GM04503 (cell line): ENCODE measurements at regions not wholly inside any gene's neighbourhood (a gene's known extent, or its start where the extent isn't known, plus 50 kb on each side); places are given as distances from the start of the nearest gene placed in this dataset.
"Not testable (repeated sequence)": the region's sequence is repeated elsewhere in the genome, so short reads cannot be mapped to it uniquely, and the experiment has no call there.

Experiments
- DNase-seq: peaks from one replicate; pipeline ENCODE4 v3.0.0-alpha.2; 2012; ENCODE audit warnings: low read depth

DNA sequence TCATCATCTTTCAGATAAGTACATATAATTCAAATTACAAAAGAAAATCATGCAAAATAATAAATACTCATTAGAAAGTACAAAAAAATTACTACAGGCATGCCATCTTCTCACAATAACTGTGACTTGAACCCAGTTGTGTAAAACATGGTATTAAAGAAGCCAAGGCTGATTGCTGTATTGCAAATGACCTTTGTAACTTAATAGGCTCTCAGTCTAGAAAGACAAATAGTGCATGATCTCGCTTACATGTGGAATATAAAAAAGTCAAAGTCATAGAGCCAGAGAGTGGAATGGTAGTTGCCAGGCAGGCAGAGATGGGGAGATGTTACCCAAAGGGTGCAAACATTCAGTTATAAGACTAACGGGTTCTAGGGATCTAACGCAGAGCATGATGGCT lies 626.1 kb downstream of the COL12A1 start:
- no peak for DNase-seq

DNA sequence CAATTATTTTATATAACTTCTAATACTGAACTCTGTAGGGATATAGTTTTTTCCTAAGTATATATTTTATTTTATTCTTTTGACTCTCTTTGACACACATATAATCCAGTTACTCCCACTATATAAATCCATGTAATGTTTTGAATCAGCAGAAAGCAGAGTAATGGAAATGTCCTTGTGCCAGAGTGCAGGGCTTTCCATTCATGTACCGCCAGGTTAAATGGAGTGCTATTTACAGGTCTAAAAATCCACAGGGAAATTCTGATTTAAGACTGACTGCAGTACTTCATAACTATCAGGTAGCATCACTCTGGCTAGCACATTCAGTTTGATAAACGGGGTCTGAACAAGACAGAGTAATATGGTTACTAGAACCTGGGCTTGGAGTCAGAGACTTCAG lies 626.8 kb downstream of the COL12A1 start:
- DNase-seq = no peak

DNA sequence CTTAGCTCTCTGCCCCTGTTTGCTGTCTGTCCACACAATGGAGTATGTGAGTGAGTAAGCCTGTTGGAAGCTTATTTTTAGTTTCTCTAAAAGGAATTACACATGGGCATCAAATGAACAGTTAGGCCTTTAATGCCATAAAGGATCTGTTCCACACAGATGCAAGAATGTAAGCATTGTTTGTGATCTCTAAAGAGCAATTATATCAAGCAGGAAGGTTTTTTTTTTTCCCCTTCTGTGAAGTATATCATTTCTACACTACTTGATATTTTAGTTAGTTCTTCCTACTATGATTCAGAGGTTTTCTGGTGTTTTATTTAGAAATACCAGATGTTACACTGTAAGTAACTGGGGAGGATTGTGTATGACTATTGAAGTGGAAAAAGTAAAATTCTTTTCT lies 627.5 kb downstream of the COL12A1 start:
- peak; percentile 96 for DNase-seq

DNA sequence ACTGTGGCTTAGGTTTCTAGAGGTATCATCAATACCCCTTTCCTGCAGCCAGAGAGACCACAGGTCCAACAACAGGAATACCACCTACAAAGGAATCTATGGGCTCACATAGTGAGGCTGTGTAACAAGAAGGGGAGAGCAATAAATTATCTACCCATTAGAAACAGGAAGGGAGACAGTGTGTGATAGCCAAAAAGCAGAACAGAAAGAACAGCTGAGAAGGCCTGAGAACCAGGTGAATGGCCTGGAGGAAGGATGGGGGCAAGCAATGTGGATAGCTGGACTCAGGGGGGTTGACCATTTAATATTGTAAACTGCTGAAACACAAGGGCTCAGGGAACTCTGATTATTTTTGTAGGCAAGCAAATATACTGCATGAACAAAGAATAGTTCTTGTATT lies 628.2 kb downstream of the COL12A1 start:
- DNase-seq = no peak

DNA sequence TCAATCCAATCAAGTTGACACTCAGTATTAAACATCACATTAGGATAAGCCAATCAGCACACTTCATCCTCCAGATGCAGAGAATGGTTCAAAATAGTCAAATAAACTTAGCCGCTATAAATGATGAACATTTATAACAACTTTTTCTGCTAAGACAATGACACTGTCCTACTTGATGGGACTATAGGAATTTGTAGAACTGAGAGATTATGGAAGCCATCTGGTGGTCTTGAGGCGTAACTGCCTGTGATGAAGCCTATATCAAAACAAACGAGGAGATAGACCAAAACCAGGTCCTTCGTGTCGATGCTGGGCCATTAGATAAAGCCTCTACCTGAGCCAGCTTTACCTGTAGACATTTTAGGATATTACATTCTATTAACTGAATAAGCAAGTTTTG lies 631.1 kb downstream of the COL12A1 start:
- no peak for DNase-seq

DNA sequence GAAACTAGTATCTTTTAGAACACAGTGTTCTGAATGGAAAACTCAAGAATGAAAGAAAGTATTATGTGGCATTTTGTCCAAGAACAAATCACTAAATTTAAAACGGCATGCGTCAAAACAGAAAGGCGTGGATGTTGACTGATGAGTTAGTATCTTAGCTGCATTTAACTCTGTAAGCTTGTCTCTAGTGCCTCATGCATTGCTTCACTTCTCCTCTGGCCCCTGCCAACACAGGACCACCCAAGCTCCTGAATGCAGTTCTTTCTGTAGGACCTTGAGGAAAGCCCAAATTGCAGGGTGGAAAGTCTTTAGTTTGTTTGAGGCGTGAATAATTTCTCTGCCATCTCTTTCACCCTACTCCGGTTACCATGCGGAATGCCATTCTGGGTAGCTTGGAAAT lies 632.2 kb downstream of the COL12A1 start:
- no peak for DNase-seq

DNA sequence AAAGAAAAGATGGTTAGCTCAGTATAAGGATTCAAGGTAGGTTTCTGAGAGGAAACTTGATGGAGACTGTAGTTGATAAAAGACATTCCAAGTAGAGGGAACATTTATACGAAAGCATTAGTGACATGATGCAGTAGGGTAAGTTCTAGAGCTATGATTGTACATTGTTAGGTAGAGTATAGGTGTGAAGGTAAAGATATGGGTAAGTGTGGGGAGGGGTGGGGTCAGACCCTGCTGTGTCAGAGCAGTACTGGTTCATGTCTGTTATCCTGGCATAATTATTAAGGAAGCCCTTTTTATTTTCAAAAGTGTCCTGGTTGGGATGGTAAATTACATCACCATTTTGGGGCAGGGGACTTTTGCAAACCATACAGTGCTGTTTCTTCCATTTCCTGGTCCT lies 635.8 kb downstream of the COL12A1 start:
- no peak for DNase-seq

DNA sequence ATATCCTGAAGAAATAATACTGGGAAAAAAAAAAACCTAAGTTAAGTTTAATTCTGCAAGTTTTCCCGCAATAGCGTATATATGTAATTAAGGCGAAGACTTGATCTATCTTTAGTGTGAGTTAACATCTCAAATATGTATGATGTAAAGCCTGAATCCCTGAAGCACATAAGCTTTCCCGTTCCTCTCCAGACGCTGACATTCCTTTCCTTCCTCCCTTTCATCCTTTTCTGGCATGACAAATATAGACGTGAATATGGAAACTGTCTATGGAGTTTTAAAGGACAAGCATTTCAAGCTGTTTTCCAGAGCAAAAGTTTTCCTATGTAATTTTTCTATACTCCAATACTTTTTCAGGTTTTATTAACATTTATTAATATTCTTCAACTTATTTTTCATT lies 637.0 kb downstream of the COL12A1 start:
- no peak for DNase-seq

DNA sequence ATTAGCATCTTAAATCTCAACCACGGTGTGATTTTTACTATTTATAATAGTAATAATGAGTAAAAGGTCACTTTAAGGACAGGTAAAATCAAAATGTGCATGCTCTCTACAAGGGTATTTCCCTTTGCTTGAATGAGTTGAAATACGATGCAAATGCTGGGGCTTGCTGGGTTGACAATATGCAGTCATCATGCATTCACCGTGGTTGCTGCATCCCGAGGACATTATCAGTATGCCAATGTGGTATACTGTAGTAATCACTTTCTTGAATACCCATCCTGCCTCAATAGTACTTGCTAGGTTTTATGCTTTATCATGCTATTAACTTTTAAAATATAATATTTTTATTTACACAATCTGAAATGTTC lies 637.9 kb downstream of the COL12A1 start:
- not testable (repeated sequence) for DNase-seq

DNA sequence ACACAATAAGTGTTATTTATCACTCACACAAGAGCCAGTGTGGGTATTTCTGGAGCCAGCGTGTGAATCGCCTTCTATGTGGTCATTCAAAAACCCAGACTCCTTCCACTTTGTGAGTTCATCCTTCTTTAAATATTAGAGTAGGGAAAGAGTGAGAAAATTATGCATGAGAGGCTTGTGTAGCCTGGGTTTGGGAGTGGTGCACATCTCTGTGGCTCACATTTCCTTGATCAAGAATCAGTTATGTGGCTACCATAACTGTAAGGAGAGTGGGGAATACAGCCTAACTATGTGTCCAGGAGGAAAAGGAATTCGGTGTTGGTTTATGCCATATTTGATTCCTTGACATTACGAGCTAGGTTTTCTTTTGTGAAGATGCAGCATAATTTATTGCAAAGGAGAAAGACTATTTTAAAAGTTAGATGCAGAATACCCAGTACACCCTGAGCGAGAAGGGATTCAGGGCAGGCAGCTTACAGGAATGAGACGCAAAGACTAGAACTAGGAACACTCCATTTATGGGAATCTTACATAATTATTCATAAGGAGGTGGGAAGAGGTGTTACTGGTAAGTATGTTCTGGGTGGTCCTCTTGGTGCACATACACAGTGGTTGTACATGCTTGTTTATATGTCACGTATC lies 638.5 kb downstream of the COL12A1 start:
- no peak for DNase-seq

DNA sequence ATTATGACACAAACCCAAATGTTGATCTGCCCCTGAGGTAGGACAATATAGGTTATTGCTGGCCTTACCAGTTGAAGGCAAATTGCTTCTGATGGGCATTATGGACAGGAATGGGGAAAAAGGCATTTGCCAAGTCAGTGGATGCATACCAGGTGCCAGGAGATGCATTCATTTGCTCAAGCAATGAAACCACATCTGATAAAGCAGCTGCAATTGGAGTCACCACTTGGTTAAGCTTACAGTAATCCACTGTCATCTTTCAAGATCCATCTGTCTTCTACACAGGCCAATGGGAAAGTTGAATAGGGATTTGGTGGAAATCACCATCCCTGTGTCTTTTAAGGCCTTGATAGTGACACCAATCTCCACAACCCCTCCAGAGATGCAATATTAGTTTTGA lies 648.6 kb downstream of the COL12A1 start:
- DNase-seq = no peak

DNA sequence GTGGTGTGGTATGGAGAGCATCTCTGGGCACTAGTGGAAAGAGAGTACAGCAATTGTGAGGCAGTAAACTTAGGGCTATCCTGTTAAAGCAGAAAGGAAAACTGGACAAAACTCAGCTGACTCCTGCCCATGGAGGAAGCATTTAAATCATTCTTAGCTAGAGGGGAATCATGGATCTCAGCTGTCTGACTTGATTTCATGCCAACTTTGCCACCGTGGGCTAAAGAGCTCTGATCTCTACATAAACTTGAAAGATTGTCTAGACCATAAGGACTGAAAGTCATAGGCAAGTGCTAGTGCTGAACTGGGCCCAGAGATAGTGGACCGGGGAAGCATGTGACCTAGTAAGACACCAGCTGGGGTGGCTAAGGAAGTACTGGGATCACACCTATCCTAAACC lies 651.8 kb downstream of the COL12A1 start:
- no peak for DNase-seq

DNA sequence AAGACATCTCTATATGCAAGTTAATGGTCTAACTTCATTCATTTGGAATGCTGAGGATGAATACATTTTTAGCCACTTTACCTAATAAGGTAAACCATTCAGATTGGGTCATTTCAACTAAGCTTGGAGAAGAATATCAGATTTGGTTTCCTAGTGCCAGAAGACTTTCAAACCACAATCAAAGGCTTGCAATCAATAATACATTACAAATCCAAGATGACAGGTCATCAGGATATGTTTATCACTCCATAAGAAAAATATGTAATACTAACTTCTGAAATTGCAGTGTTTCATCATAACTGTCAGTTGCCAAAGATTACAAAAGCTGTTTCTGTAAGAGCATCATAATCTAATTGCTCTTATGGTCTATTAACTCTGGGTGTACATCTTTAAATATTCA lies 654.0 kb downstream of the COL12A1 start:
- peak; percentile 27 for DNase-seq

DNA sequence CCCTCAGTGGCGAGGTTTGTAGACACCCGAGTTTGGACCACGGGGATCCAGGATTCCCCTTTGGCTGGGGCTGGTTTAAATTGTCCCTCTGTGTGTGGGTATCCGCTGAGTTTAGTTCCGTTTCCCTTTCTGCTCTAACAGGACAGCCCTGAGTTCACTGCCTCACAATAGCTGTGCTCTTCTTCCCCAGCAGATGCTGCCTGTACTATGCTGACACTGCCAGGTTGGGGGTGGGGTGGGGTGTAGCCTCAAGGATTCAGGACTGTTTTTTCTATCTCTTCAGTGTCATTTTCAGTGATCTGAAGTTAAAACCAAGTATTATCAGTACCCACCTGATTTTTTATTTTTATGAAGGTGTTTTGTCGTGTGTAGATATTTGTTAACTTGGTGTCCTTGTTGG lies 655.0 kb downstream of the COL12A1 start:
- no peak for DNase-seq

DNA sequence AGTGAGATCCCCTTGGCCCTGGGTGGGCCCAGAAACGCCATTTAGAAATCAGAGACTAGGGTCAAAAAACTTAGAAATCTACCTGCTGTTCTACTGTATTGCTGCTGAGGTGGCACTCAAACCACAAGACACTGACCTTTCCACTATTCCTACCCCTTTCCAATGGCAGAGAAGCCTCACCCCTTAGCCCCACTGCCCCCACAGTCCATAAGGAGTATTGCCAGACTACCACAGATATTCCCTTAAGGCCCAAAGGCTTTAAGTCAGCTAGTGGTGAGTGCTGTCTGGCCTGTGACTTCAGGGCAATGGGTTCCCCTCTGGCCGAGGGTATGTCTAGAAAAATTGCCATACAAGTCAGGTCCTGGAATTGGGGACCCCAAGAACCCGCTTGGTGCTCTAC lies 656.1 kb downstream of the COL12A1 start:
- DNase-seq = no peak

DNA sequence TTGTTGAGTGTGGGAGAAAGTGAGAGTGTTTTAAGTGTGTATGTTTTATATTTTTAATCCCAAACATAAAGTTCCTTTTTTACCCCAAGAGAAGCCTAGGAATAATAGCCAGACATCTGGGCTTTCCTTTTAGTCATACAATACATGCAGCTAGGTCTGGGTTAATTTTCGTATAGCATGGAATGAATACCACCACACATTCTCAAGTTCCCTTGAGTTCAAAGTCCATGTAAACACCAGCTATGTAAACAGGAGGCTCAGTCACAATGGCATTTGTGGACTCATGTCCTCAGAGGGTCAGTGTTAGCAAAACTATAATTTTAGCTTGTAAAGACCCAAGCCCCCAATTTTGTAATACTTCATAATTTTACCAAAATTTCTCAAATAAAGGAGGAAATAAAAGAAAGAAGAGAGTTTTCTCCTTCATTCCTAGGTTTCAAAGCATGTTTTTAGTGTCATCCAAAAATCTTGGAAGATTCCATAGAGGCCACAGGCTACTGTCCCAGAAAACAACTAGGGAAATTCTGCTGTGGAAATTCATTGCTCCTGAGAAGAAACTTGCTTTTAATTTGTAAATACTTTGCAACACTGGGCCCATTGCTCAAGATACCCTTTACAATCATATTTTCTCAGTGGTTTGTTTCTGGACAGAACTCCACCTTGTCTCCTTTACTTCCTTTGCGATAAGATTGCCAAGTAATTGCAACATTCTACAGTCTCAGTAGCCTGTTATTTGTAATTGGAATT lies 671.2 kb downstream of the COL12A1 start:
- no peak for DNase-seq

DNA sequence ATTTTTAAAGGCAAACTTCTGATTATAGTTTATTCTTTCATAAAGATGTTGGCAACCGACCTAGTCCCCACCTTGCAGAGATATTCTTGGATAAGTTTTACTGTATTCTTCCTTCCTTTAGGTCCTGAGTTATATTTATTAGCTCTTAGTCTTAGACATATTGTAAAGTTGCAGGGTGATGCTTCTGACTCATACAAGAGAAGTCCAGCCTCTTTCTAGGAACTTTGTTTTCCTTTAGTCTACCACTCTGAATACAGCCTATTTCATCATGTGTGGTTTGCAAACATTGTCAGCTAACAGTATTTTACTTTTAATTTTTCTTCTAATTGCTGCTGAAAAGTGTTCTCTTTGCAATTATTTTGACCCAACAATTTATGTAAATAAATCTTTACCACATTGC lies 686.7 kb downstream of the COL12A1 start:
- DNase-seq = peak; percentile 34

DNA sequence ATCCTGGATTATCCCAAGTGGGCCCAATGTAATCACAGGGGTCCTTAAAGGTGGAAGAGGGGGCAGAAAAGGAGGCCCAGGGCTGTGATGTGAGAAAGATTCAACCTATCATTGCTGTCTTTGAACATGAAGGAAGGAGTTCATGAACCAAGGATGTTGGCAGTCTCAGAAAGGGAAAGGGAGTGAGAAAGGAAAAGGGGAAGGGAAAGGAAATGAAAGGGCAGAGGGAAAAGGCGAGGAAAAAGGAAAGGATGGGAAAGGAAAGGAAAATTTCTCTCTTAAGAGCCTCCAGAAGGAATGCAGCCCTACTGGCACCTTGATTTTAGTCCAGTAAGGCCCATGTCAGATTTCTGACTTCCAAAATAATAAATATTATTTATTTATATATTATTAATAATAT lies 687.8 kb downstream of the COL12A1 start:
- DNase-seq = no peak

DNA sequence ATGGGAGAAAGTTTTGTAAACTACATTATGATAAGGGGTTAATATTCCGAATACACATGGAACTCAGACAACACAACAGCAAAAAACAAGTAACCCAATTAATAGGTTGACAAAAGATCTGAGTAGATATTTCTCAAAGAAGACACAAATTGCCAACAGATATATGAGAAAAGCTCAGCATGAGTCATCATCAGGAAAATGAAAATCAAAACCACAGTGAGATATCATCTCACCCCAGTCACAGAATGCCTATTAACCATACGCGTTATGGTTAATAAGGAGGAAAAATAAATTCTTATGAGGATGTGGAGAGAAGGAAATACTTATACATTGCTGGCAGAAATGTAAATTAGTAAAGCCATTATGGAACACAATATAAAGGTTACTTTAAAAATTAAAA lies 695.0 kb downstream of the COL12A1 start:
- DNase-seq = no peak

DNA sequence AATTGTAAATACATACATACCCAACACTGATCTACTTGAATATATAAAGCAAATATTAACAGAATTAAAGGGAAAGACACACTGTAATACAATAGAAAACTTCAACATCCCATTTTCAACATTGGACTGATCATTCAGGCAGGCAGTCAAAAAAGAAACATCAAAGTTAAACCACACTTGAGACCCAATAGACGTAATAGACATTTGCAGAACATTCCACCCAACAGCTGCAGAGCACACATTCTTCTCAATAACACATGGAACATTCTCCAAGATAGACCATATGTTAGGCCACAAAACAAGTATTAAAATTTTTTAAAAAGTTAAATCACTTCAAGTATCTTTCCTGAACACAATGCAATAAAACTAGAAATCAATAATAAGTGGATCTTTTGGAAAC lies 698.2 kb downstream of the COL12A1 start:
- no peak for DNase-seq

DNA sequence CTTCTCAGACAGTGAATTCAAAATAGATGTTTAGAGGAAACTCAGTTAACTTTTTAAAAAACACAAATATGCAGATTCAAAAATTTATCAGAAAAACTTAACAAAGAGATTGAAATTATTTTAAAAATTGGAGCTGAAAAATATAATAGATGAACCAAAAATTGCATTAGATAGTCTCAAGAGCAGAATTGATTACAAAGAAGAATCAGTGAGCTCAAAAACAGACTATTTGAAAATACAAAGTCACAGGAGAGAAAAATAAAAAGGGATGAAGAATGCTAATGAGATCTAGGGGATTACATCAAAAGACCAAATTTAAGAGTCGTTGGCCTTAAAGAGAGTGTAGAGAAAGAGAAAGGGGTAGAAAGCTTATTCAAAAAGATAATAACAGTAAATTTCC lies 700.5 kb downstream of the COL12A1 start:
- no peak for DNase-seq

DNA sequence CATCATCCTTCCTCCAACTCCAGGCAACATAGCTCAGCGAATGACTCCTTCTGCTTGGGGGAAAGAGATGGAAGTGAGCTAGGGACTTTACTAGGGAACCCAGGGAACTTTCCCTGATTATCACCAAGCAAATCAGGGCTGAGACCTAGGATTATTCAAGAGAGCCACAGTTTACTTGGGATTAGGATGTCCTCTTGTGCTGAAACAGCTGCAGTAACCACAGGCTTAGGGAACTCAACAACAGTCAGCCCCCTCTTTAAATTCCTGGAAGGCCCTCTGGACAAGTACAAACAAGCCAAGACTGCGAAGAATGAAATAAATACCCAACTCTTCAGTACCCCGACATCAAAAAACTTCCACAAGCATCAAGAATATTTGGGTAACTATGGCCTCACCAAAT lies 700.9 kb downstream of the COL12A1 start:
- DNase-seq = no peak

DNA sequence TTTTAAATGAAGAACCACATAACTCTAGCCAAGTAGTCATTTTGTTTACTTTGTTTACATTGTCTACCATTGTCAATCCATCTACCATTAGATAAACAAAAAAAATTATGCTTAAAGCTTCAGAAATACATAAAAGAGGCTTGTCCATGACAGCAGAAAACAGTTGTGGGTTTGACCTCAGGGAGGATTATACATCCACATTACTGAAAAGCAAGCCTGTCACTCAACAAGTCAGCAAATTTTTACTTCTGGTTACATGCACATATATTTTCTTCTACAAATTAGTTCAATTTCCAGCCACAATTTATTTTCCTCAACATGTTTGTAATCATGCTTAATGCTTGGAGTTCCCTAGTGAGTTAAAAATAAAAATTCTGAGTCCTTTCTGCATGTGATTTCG lies 713.3 kb downstream of the COL12A1 start:
- DNase-seq = no peak

DNA sequence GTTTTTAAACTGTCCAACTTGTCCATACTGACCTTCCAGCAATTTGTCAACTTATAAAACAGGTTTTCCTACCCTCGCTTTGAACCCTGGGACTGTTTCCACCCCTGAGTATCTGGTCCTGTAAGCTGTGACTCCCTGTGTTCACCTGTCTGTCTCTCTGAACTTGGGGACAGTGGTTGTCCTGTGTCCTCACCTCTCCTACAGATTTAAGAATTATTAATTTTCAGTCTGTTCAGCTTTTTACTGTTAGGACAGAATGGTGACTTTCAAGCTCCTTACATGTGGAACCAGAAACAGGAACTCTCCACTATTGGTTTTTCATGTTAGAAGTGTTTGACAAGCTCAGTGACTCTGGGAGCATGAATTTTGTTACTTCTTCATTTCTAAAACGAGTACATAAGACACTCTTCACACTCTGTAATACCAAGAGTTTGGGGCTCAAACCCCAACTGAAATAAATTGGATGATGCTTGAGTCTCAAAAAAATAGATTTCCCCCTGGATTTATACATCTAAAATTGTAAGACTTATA lies 713.9 kb downstream of the COL12A1 start:
- DNase-seq = no peak
